AG09309 (cell line): ENCODE measurements at regions not wholly inside any gene's neighbourhood (a gene's known extent, or its start where the extent isn't known, plus 50 kb on each side); places are given as distances from the start of the nearest gene placed in this dataset.
A peak's percentile ranks its signal among the peaks of the same experiment; 100 is the strongest.

Experiments used
- DNase-seq: peaks from one replicate; pipeline ENCODE4 v3.0.0-alpha.2; 2010; ENCODE audit warnings: low read depth
- H3K4me3 ChIP-seq: 2 replicates; pipeline ENCODE4 v1.5.1; 2011; ENCODE audit warnings: mild to moderate bottlenecking, low read depth, low read length, moderate library complexity; ENCODE audit not compliant: control insufficient read depth
- CTCF ChIP-seq: IDR thresholded peaks from 2 replicates; pipeline ENCODE4 v1.5.1; 2011; ENCODE audit warnings: mild to moderate bottlenecking, low read depth, low read length, inconsistent platforms; ENCODE audit not compliant: insufficient read depth, control insufficient read depth; ENCODE audit errors: missing control alignments

GRCh38 chr11:126115816-126116331 lies 53.2 kb upstream of the CDON start:
- no peak overlapping the region for H3K4me3 ChIP-seq
- peak; percentile 31 for TF ChIP-seq CTCF
- peak; percentile 52 for DNase-seq

DNA sequence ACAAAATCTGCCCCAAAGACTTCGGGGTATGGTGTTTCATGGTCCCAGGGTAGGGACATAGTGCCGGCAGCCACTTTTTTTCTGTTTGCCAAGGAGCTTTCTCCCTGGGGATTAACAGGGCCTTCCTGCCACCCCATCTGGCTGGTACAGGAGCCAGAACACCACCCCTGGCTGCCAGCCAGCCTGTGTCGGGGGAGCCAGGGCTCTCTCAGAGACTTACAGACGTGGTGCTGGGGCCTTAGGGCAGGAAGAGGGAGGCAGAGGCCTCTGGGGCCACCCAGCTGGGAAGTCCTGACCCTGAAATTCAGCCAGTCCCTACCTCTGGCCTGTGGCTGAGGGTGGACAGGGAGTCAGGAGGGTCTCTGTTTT lies 52.4 kb upstream of the CDON start:
- TF ChIP-seq CTCF: no peak
- H3K4me3 ChIP-seq: no peak overlapping the region
- no peak for DNase-seq

GRCh38 chr11:126114486-126115126 lies 51.9 kb upstream of the CDON start:
- H3K4me3 ChIP-seq: no peak overlapping the region
- no peak for TF ChIP-seq CTCF
- DNase-seq: no peak

DNA sequence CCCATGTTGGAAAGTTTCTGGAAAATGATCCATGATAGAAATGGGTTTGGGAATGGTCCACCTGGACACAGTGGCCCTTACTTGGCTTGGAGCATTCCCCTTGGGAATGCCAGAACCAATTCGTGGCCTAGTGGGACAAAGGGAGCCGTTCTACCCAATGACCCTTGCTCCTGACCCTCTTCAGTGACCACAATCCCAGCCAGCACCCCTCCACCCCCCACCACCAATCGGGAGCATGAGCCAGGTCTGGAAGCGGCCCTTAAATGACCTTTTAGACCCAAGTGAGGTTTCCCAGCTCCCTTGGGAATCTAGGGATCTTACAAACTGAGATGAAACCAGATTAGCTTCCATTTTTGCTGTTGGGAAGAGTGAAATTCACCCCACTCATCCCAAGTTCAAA lies 51.3 kb upstream of the CDON start:
- H3K4me3 ChIP-seq: no peak overlapping the region
- no peak for DNase-seq
- no peak for TF ChIP-seq CTCF

GRCh38 chr11:126113515-126113957 lies 50.9 kb upstream of the CDON start:
- no peak overlapping the region for H3K4me3 ChIP-seq
- peak; percentile 96 for DNase-seq
- TF ChIP-seq CTCF: no peak

GRCh38 chr11:126113012-126113411 lies 50.3 kb upstream of the CDON start:
- no peak overlapping the region for H3K4me3 ChIP-seq
- DNase-seq: no peak
- TF ChIP-seq CTCF: no peak
